CD4-positive, alpha-beta T cell treated with Interleukin-2 at 100 ng/mL for 4 hours (primary cell): ENCODE measurements at regions not wholly inside any gene's neighbourhood (a gene's known extent, or its start where the extent isn't known, plus 50 kb on each side); places are given as distances from the start of the nearest gene placed in this dataset.
"Not testable (repeated sequence)": the region's sequence is repeated elsewhere in the genome, so short reads cannot be mapped to it uniquely, and the experiment has no call there.

Experiments
- DNase-seq: peaks from one replicate; pipeline ENCODE4 v3.0.0-alpha.2; 2020; ENCODE audit warnings: low spot score

DNA sequence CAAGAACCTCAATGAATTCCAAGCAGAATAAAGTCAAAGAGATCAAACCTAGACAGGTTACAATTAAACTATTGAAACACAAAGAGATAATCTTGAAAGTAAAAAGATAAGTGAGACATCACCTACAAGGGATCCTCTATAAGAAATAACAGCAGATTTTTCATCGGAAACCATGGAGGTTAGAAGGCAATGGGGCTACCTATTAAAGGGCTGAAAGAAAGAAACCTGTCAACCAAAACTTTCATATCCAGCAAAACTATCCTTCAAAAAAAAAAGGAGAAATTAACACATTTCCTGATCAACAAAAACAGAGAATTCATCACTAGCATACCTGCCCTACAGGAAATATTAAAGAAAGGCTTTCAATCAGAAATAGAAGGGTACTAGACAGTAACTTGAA lies 244.9 kb downstream of the ARHGAP12 start:
- DNase-seq, result no peak

DNA sequence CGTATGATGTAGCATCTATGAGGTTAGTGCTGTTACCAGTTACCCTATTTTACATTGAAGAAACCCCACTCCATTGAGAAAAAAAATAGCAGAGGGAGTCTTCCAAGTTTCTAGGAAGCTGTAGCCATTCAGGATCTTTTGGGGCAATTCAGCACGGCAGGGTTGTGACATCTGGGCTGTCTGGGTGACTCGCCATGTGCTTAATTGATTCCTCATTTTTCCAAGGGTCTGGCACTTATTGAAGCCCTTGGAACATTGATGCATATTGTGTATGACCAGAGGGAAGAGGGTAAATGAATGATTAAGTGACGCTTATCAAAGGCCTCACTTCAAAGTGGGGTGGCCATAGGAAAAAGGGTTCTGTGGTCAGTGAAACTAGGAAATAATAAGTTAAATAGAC lies 248.7 kb downstream of the ARHGAP12 start:
- no peak for DNase-seq

DNA sequence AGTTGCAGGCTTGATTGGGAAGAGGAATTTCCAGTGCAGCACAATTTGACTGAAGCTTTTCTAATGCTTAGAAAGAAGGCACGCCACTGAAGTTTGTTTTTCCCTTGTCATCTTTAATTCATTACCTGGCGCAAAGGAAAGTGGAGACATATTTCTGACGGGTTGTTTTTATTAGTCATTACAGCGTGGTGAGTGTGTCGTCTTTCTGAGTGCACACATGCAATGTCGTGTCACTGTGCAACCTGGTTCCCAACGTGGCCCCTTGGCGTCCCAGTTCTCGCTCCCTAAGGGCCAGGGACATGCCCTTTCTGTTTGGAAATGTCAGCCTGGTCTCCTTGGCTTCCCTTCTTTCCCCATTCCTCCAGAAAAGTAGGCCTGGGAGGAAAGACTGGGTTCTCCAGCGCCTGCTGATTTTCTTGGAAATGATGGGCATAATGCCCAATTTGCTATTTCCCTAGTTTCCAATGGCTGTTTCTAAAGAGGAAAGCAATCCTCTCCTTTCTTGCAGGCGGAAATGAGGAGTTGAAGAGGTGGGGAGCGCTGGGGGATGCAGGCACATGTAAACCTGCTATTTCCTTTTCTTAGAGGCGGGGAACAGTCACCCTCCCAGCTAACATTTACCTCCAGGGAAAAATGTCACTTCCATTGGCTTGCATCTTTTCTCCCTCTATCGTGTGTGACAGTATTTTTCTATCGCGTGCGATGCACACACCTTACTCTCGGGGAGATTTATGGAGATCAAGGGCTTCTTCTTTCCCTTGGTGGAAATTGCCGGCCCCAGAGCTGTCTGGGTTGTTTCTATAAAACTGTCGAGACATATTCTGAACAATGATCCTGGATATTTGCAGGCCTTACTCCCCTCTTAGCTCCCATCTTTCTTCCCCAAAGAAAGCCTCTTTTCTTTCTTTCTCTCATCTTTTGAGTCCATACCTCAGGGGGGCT lies 249.8 kb downstream of the ARHGAP12 start:
- no peak for DNase-seq

DNA sequence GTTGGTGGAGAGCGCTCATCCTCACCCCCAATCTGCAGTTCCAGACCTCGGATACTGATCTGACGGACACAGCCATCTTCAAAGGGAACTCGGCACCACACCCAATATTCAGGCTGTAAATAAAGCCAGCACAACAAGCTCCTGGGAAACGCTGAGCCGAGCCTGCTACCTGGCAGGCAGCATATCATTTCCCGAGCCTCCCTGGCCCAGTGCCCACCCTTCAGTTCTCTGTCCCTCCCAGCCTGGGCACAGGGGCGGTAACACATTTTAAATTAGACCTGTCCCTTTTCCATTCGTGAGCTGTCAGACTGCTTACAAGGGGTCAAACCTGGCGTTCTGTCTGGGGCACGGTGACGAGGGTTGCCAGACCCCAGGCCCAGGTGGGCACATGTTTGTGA lies 250.5 kb downstream of the ARHGAP12 start:
- DNase-seq, result no peak

DNA sequence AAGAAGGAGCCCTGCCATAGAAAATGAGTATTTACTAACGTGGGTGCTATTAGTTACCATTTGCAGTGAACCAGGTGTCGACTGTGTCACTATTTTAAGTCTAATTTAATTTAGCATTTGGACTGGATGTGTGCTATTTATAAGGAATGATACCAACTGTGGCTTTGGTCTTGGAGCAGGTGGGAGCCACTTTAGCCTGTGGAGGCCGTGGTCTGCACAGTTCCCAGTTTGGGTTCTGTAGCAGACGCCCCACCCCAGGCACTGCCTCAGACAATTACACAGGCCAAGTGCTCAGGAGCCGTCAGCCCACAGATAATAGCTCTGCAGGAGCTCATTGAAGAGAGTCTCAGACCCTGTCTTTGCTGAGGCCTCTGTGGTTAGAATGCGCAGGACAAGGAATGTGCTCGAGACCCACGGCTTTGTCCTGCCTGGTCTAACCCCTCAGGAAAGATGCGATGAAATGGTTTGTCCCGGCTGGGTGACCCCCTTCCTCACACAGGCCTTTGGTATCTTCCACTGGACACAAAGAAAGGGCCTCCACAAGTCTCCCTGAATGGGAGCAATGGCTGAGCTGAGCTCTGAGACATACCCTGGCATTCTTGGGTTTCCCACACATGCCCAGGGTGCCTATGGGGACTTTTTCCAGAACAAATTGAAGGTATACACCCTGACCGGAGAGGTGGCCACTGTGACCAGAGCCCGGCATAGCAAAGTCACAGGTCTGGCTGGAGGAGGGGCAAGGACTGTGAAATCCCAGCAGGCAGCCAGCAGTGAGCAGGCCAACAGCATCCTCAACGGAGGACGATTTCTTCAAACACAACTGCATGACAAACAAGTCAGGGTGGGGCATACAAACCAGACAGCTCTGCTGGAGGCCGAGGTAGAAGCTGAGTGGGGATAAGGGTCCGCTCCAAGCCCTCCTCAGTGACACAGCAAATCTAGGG lies 251.2 kb downstream of the ARHGAP12 start:
- DNase-seq, result no peak

DNA sequence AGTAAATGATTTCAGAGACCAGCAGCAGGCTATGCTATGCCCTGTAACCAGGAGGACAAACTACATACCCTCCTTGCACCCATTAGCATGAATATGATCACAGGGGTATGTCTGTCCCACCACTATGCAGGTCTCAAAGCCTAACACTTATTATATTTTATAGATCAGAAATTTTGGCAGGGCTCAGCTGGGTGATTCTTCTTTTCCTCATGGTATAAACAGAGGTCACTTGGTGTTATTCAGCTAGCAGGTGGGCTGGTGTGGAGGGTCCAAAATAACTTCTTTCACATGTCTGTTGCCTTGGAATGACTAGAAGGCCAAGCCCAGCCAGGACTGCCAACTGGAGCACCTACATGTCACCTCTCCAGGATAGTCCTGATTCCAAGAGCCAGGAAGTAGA lies 252.9 kb downstream of the ARHGAP12 start:
- DNase-seq, result no peak

DNA sequence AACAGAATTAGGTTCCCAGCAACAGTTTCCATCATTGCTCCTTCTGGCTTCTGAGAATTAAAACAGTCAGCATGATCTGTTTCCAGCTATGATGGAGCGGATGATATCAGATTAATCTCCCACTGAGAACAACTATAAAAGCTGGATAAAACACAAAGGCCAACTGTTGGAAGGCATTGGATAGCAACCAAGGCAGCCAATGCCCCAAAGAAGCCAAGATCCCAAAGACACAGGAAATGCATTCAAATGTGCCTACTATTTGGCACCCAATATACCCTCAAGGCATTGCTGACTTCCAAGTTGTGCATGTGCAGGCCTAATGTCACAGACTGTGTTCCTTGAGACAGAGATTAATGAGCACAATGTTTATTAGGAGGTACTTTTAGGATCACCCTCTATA lies 259.3 kb downstream of the ARHGAP12 start:
- DNase-seq, result no peak

DNA sequence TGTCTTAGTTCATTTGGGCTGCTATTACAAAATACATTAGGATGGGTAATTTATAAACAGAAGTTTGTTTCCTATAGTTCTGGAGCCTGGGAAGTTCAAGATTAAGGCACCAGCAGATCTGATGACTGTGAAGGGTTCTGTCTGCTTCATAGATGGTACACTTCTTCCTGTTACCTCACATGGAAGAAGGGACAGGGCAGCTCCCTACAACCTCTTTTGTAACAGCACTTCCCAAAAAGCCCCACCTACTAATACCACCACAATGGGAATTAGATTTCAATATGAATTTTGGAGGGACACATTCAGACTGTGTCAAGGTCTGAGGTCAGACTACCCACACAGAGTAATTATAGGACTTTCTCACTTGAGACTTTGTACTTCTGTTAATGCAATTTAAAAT lies 260.3 kb downstream of the ARHGAP12 start:
- no peak for DNase-seq

DNA sequence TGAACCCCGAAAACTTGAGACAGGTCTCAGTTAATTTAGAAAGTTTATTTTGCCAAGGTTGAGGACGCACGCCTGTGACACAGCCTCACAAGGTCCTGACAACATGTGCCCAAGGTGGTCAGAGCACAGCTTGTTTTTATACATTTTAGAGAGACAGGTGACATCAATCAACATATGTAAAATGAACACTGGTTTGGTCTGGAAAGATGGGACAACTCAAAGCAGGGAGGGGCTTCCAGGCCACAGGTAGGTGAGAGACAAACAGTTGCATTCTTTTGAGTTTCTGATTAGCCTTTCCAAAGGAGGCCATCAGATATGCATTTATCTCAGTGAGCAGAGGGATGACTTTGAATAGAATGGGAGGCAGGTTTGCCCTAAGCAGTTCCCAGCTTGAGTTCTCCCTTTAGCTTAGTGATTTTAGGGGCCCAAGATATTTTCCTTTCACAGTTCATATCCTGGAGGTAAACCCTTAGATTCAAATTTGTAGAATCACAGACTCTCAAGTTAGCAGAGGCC lies 262.8 kb downstream of the ARHGAP12 start:
- not testable (repeated sequence) for DNase-seq

DNA sequence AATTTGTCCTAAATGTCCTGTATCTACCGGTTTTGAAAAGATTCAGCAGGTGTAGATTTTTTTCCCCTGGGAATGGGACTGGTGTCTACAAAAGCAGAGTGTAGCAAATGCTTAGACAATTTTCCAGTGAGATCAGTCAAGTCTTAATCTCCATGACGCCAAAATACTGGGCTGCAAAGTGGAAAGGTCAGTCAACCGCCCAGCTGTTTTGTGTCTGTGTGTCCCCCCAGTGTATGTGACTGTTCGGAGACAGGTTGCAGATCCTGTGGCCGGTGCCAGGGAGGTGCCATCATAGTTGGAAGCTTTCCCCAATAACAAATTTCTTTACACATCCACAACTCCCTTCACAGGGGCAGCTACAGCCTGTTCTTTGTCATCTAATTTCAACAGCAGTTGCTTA lies 263.8 kb downstream of the ARHGAP12 start:
- DNase-seq, result no peak

DNA sequence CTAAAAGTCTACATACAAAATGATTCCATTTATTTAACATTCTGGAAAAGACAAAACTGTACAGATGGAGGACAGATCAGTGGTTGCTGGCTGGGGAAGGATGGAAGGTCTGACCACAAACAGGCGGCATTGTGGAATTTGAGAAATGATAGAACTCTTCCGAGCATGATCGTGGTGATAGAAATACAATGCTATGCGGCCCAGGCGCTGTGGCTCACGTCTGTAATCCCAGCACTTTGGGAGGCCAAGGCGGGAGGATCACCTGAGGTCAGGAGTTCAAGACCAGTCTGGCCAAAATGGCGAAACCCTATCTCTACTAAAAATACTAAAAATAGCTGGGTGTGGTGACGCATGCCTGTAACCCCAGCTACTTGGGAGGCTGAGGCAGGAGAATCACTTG lies 264.6 kb downstream of the ARHGAP12 start:
- DNase-seq, result not testable (repeated sequence)

DNA sequence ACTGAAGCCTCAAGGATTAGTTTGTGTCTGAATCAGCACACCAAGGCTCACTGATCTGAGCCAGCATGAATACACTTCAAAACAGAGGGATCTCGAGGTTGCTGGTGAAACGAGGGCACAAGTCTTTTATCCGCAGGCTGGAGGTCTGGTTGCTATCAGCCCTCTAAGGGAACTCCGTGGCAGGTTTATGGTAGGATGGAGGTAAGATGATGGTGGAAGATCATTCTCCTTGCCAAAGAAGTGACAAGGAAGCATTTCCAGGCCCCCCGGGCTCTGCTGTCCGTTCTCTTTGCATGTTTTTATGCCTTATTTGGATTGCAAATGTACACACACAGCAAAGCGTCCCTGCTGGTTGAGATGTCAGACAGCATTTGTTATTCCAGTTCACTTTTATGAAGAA lies 268.3 kb downstream of the ARHGAP12 start:
- no peak for DNase-seq

DNA sequence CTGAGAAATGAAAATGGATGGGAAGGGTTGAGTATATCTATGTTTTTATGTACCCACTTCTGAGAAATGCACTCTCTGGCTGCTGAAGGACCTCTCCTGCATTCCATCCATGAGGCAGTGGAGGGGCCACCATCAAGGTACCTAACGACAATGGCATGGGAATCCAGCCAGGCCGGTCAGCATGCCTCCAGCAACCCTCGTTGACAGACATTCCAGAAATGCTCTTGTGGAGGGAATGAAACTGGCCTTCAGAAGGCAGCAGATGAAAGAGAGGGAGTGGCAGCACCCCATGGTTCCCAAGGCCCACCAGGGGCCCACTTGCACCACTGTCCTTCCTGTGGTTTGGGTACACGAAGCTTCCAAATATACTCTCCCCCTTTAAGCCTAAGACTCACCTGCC lies 269.0 kb downstream of the ARHGAP12 start:
- no peak for DNase-seq

DNA sequence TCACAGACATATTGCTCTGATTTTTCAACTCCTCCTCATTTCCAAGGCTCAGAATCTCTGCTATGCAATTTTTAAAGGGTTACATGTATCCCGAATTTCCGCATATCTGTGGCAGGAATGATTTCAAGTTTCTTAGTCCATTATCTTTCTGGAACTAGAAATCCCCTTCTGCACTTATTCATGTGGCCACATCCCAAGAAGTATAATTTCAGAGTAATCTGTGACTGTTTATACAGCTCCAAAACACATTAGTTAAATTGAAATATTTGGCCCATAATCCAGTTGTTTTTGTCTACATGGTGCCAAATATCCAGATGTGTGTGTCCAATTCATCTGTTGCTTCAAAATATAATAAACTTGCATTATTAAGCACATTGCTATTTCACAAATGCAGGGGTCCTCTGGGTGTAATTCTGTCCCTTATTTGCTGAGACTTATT lies 271.2 kb downstream of the ARHGAP12 start:
- DNase-seq, result no peak

DNA sequence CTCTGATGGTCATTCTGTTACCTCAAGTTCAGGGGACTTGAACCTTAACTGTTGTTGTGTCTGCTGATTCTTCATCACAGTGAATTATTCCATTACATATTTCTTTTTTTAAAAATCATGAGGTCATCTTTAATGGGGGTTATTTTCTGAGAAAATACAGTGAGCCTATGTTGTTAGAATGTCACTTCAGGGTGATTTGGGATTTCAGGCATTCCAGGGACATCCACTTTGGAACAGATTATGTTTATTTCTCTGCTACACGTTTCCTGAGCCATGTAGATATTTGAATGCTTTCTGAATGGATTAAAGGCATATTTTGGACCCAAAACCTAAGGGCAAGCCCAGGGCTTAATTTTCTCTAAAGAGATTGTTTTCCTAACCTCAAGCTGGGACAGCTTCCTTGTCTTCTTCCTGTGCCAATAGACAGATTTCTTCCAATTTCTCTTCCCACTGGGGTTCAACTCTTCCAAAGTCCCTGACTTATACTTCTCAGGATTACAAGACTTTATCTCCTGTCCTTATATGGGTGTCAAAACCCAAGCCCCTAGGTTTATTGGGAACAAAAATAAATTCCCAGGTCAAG lies 271.7 kb downstream of the ARHGAP12 start:
- DNase-seq, result no peak

DNA sequence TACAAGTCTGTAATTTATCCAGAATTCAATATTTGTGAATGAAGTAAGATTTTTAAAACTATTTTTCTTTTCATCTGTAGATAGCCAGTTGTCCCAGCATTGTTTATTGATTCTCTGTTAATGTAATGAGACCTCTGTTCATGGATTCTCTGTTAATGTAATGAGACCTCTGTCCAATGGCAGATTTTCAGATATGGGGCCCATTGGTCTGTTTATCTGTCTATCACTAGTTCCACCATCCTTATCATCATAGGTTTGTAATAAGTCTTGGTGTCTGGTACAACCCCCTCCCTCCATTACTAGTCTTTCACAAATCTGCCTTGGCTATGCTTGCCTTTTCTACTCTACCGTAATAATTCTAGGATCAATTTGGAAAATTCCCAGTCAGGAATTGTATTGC lies 276.6 kb downstream of the ARHGAP12 start:
- DNase-seq, result no peak

DNA sequence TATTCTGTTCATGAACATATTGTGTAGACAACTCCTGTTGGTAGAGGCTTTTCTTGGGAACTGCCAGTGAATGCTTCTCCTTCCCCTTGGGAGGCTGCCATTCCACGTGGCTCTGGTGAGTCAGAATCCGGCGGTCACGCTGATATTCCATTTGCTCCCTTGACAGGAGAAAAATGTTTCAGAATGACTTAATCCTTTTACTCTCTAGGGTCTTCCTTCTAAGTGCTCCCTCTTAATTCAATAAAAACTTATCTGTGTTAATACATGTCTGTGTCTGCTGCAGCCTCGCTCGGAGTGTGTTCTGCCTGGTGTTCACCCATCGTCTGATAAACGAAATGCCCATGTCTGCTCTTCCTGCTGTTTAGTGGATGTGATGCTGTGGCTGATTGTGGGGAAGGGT lies 278.6 kb downstream of the ARHGAP12 start:
- no peak for DNase-seq

DNA sequence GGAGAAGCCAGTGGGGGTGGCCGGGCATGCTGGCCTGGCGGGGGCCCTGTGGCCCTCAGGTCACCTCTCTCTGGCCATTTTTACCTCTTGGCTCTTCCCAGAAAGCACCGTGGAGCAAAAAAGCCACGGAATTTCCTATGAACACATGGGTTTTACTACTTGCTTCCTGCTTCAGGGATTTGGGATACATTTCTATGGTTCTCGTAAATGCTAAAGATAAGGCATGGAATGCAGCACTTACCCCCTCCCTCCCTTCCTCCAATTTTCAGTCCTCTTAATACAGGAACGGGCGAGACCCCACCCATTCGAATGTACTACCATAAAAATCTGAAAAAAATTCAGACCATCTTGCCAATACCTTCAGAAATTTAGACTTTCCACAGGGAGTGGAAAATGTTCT lies 279.7 kb downstream of the ARHGAP12 start:
- no peak for DNase-seq

DNA sequence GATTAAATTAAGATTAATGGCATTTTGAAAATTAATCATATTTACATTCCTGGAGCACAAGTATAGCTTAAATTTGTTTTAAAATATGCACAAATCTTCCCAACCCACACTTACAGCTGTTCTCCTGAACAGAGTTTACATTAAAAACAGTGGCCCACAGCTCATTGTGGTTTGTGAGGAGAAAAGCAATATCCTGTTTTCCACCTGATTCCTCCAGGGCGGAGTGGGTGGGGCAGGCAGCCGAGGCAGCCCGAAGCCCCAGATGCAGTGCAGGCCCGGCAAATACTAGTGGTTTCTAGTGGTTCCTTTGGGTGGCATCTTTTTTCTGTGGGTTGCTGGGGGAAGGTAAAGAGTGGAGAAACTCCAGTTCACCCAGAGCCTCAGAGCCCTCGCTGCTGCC lies 280.8 kb downstream of the ARHGAP12 start:
- no peak for DNase-seq

DNA sequence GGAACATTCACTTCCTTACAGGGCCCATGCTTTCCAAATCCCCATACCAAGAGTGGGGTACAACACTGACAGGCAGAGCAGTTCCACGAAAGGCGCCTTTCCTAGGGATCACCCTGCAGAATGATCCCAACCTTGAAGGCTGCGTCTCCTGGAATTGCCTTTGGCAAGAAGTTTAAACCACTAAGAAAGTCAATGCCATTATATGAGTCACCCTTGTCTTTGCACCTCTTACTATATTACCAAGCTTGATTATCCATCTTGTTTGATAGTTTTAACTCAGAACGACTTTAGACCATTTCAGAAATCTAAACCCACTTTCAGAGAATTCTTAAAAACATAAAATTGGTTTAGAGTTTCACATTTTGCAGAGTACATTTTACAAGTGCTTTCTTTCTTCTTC lies 282.1 kb downstream of the ARHGAP12 start:
- no peak for DNase-seq

DNA sequence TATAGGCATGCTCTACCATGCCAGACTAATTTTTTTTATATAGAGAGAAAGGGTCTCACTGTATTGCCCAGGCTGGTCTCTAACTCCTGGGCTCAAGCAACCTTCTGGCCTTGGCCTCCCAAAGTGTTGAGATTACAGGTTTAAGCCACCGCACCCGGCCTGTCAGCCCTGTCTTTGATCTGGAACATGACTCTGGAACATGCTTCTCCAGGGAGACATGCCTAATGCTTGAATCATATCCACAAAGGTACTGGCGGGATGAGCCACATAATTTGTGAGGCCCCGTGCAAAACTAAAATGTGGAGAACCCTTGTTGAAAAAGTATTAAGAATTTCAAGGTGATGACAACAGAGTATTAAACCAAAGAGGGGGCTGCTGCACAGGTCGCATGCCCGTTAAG lies 282.8 kb downstream of the ARHGAP12 start:
- DNase-seq, result no peak

DNA sequence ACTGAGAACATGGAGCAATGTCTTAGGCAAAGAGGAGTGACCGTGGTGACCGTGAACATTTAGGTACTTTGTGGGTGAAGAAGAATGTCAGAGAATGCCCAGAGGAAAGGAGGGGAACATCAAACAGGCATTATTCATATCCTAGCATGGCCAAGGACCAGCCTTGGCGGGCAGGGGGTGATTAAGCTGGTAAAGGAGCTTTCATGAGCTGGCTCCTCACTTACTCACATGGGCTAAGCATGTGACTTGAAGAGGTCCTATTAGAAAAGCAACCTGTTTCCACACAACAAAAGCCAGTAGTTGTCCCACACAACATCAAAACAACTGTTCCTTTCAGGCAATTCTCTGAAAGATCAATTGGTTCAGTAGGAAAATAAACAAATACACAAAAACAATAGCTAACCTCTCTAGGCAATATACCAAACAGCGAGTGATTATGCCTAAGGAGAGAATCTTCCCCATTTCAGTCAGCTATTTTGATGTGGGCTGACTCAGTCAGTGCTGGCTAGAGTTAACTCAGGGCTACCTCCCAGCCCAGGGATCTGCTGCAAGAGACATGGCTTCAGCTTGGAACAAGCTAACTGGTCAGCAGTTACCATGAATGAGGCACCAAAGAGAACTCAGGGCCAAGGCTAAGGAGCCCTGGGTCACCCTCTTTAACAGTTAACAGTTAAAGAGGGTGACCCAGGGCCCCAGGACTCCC lies 283.5 kb downstream of the ARHGAP12 start:
- no peak for DNase-seq
